Trophoblast cell (in vitro differentiated cells and primary cell): ENCODE measurements at regions not wholly inside any gene's neighbourhood (a gene's known extent, or its start where the extent isn't known, plus 50 kb on each side); places are given as distances from the start of the nearest gene placed in this dataset.
"Not testable (repeated sequence)": the region's sequence is repeated elsewhere in the genome, so short reads cannot be mapped to it uniquely, and the experiment has no call there.

Experiments
- DNase-seq, 2 donors: peaks; one replicate each; pipeline ENCODE4 v3.0.0-alpha.2; 2016
- H2AFZ ChIP-seq: 2 replicates; pipeline ENCODE4 v1.6.1; 2013; ENCODE audit warnings: low read length, moderate library complexity, mild to moderate bottlenecking; ENCODE audit not compliant: insufficient read depth, poor library complexity
- H2AK5ac ChIP-seq: 2 replicates; pipeline ENCODE4 v1.6.1; 2013; ENCODE audit warnings: mild to moderate bottlenecking, low read length
- H2BK120ac ChIP-seq: 2 replicates; pipeline ENCODE4 v1.6.1; 2013; ENCODE audit warnings: low read length, mild to moderate bottlenecking, moderate library complexity; ENCODE audit not compliant: insufficient read depth, poor library complexity
- H2BK12ac ChIP-seq: 2 replicates; pipeline ENCODE4 v1.6.1; 2013; ENCODE audit warnings: mild to moderate bottlenecking, low read length, moderate library complexity
- H2BK5ac ChIP-seq: 2 replicates; pipeline ENCODE4 v1.6.1; 2013; ENCODE audit warnings: low read length, low read depth, moderate library complexity, mild to moderate bottlenecking; ENCODE audit not compliant: poor library complexity
- H3K14ac ChIP-seq: 2 replicates; pipeline ENCODE4 v1.6.1; 2013; ENCODE audit warnings: mild to moderate bottlenecking, low read length
- H3K18ac ChIP-seq: 2 replicates; pipeline ENCODE4 v1.6.1; 2013; ENCODE audit warnings: mild to moderate bottlenecking, low read length
- H3K23ac ChIP-seq: 2 replicates; pipeline ENCODE4 v1.6.1; 2013; ENCODE audit warnings: low read length
- H3K27ac ChIP-seq: 2 replicates; pipeline ENCODE4 v1.5.1; 2013; ENCODE audit warnings: low read depth, mild to moderate bottlenecking, inconsistent platforms, low read length, moderate library complexity
- H3K27me3 ChIP-seq: 2 replicates; pipeline ENCODE4 v1.6.1; 2013; ENCODE audit warnings: inconsistent platforms, mild to moderate bottlenecking, low read length, moderate library complexity; ENCODE audit not compliant: insufficient read depth
- H3K36me3 ChIP-seq, 2 experiments: 1 replicate in 1 of 2; 2 replicates in 1 of 2; pipeline ENCODE4 v1.6.1; 2013; ENCODE audit warnings: low read length in 2 of 2, mild to moderate bottlenecking in 2 of 2, moderate library complexity in 1 of 2; ENCODE audit not compliant: insufficient read depth in 2 of 2, control insufficient read depth in 1 of 2
- H3K4ac ChIP-seq: 2 replicates; pipeline ENCODE4 v1.6.1; 2013; ENCODE audit warnings: low read depth, mild to moderate bottlenecking, low read length, moderate library complexity
- H3K4me1 ChIP-seq, 2 experiments: 1 replicate in 1 of 2; 2 replicates in 1 of 2; pipeline ENCODE4 v1.6.1; 2013; ENCODE audit warnings: low read length in 2 of 2, mild to moderate bottlenecking in 2 of 2, moderate library complexity in 1 of 2; ENCODE audit not compliant: insufficient read depth in 2 of 2, control insufficient read depth in 1 of 2
- H3K4me2 ChIP-seq: 2 replicates; pipeline ENCODE4 v1.6.1; 2013; ENCODE audit warnings: inconsistent platforms, mild to moderate bottlenecking, low read length, moderate library complexity
- H3K4me3 ChIP-seq: 2 replicates; pipeline ENCODE4 v1.5.1; 2013; ENCODE audit warnings: mild to moderate bottlenecking, low read depth, low read length, inconsistent platforms
- H3K79me1 ChIP-seq: one replicate; pipeline ENCODE4 v1.6.1; 2013; ENCODE audit warnings: low read length
- H3K79me2 ChIP-seq: 2 replicates; pipeline ENCODE4 v1.6.1; 2013; ENCODE audit warnings: low read length, mild to moderate bottlenecking; ENCODE audit not compliant: control insufficient read depth, insufficient read depth, poor library complexity
- H3K9ac ChIP-seq: 2 replicates; pipeline ENCODE4 v1.6.1; 2013; ENCODE audit warnings: mild to moderate bottlenecking, low read length
- H3K9me3 ChIP-seq: 2 replicates; pipeline ENCODE4 v1.6.1; 2013; ENCODE audit warnings: low read depth, mild to moderate bottlenecking, control low read depth, inconsistent platforms, low read length; ENCODE audit not compliant: insufficient read depth
- H4K12ac ChIP-seq: 2 replicates; pipeline ENCODE4 v1.6.1; 2013; ENCODE audit warnings: low read depth, mild to moderate bottlenecking, low read length, moderate library complexity
- H4K8ac ChIP-seq: 2 replicates; pipeline ENCODE4 v1.6.1; 2013; ENCODE audit warnings: low read depth, mild to moderate bottlenecking, low read length, moderate library complexity
- H4K91ac ChIP-seq: one replicate; pipeline ENCODE4 v1.6.1; 2013; ENCODE audit warnings: low read depth, mild to moderate bottlenecking, low read length, moderate library complexity
- WGBS: extraction: QIAGEN DNeasy Blood & Tissue Kit; methylation state at CpG from one replicate; pipeline ENCODE4 v1.1.7; 2013; ENCODE audit warnings: missing lambda C conversion rate; ENCODE audit not compliant: insufficient read length, insufficient coverage; ENCODE audit errors: extremely low coverage; 5-methylcytosine and 5-hydroxymethylcytosine counted together

DNA sequence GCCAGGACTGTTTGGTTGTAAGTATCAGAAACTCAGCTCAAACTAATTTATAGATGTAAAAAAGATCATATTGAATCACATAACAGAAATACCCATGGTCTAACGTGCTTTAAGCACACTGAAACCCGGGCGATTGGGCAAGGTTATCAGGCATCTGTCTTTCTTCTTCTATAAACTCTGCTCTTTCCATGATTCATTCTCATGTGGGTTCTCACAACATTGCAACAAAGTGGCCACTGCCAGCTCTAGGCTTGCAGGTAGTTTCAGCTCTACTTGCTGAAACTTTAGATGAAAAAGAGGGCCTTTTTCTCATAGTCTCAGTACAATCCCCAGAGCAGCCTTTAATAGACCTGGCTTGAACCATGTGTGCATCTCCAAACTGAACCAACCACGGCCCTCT lies 456.1 kb downstream of the MFSD1 start:
- Histone ChIP-seq H4K12ac (no peak overlapping the region), H3K14ac (no peak overlapping the region), H2AFZ (no peak overlapping the region), H3K18ac (no peak overlapping the region), H3K4ac (no peak overlapping the region), H2AK5ac (no peak overlapping the region), H3K27ac (no peak overlapping the region), H3K9me3 (no peaks in the 10 kb centered on the region), H3K4me2 (no peak overlapping the region), H2BK12ac (no peak overlapping the region), H3K27me3 (no peaks in the 10 kb centered on the region), H3K79me2 (no peaks in the 10 kb centered on the region), H4K8ac (no peak overlapping the region), H2BK120ac (no peak overlapping the region), H3K23ac (no peak overlapping the region), H3K9ac (no peak overlapping the region), H2BK5ac (no peak overlapping the region), H3K4me1 (no peaks in the 10 kb centered on the region), H3K4me3 (no peak overlapping the region), H4K91ac (no peak overlapping the region), H3K79me1 (no peaks in the 10 kb centered on the region), H3K36me3 (no peaks in the 10 kb centered on the region)
- no CpG with 5 or more reads among the region's 4 CpGs for WGBS
- DNase-seq: no peak

DNA sequence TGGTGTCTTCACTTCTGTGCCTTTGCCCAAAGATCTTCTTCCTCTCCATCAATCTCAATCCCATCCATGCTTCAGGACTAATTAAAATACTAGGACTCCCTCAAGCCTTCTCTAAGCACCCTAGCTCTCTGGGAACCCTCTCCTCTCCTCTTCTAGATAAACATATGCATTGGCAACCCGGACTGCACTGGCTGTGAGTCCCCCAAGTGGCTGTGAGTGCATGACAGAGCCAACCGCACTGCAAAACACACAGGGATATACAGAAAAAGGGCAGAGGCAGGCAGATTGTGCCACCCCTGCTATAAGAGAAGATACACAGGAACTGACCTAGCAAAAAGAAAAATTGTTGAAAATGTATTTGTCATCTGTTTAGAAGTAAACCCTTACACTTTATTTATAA lies 457.1 kb downstream of the MFSD1 start:
- Histone ChIP-seq H3K4me3 (no peak overlapping the region), H3K4ac (no peak overlapping the region), H4K91ac (no peak overlapping the region), H2BK5ac (no peak overlapping the region), H3K79me1 (no peaks in the 10 kb centered on the region), H3K9me3 (no peaks in the 10 kb centered on the region), H3K4me1 (no peaks in the 10 kb centered on the region), H3K27me3 (no peaks in the 10 kb centered on the region), H3K79me2 (no peaks in the 10 kb centered on the region), H3K18ac (no peak overlapping the region), H3K23ac (no peak overlapping the region), H3K36me3 (no peaks in the 10 kb centered on the region), H4K12ac (no peak overlapping the region), H2AK5ac (no peak overlapping the region), H3K9ac (no peak overlapping the region), H2BK120ac (no peak overlapping the region), H2BK12ac (no peak overlapping the region), H3K14ac (no peak overlapping the region), H3K27ac (no peak overlapping the region), H2AFZ (no peak overlapping the region), H3K4me2 (no peak overlapping the region), H4K8ac (no peak overlapping the region)
- WGBS: no CpG with 5 or more reads among the region's 2 CpGs
- DNase-seq: no peak

DNA sequence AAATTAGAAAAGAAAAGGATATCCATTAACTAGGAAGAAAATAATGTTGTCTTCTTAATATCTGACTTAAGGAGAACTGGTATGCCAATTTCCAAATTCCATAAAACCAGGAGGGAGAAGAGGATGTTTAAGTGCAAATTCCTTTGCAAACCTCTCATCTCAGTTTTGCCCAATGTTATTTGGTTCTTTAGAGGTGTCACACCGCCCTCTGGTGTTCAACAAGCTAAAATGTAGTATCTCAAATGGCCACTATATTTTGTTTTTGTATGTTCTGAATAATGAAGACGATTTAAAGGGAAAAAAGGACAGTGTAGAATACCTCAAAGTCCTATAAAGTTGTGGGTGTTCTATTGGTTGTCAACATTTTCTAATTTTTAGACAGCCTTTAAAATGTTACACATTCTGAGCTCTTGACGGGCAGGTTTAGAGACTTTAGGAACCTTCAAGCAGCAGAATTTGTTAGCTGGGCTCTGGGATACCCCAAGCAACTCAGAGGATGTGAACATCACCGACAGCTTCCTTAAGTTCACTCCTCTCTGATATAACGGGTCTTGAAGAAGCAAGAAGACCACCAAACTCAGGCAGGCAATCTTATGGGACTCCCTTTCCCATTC lies 458.3 kb downstream of the MFSD1 start:
- H3K27me3 ChIP-seq: no peaks in the 10 kb centered on the region
- no peaks in the 10 kb centered on the region for H3K36me3 ChIP-seq
- no peak overlapping the region for H2BK5ac ChIP-seq
- H3K4ac ChIP-seq: no peak overlapping the region
- WGBS: no CpG with 5 or more reads among the region's 5 CpGs
- H3K23ac ChIP-seq: no peak overlapping the region
- H3K9ac ChIP-seq: no peak overlapping the region
- H3K14ac ChIP-seq: no peak overlapping the region
- H2AFZ ChIP-seq: no peak overlapping the region
- H2AK5ac ChIP-seq: no peak overlapping the region
- no peaks in the 10 kb centered on the region for H3K4me1 ChIP-seq
- no peaks in the 10 kb centered on the region for H3K79me2 ChIP-seq
- no peak overlapping the region for H3K27ac ChIP-seq
- H2BK12ac ChIP-seq: no peak overlapping the region
- DNase-seq: peak; percentile 35 to 80
- no peak overlapping the region for H4K8ac ChIP-seq
- H3K9me3 ChIP-seq: no peaks in the 10 kb centered on the region
- H2BK120ac ChIP-seq: no peak overlapping the region
- no peak overlapping the region for H3K4me2 ChIP-seq
- no peak overlapping the region for H4K91ac ChIP-seq
- H3K4me3 ChIP-seq: no peak overlapping the region
- no peaks in the 10 kb centered on the region for H3K79me1 ChIP-seq
- no peak overlapping the region for H3K18ac ChIP-seq
- H4K12ac ChIP-seq: no peak overlapping the region

DNA sequence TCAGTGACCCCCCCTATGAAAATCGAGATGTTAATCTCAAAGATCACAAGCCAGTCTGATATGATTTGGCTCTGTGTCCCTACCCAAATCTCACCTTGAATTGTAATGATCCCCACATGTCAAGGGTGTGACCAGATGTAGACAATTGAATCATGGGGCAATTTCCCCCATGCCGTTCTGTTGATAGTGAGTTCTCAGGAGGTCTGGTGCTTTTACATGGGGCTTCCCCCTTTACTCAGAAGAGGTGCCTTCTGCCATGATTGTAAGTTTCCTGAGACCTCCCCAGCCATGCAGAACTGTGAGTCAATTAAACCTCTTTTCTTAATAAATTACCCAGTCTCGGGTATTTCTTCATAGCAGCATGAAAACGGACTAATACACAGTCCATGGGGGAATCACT lies 459.5 kb downstream of the MFSD1 start:
- not testable (repeated sequence) for H2BK120ac ChIP-seq, H3K27ac ChIP-seq, H4K8ac ChIP-seq, H2AFZ ChIP-seq, H4K91ac ChIP-seq, H3K4me2 ChIP-seq, DNase-seq, H2BK12ac ChIP-seq, H3K18ac ChIP-seq, H2AK5ac ChIP-seq, H3K9ac ChIP-seq, H3K4ac ChIP-seq, H3K9me3 ChIP-seq, H2BK5ac ChIP-seq, H3K27me3 ChIP-seq, H3K14ac ChIP-seq, H3K79me1 ChIP-seq, H3K23ac ChIP-seq, H3K4me3 ChIP-seq, H3K4me1 ChIP-seq, H3K79me2 ChIP-seq, H4K12ac ChIP-seq, H3K36me3 ChIP-seq
- no CpG with 5 or more reads among the region's 4 CpGs for WGBS
